ENCODE measurements at regions not wholly inside any gene's neighbourhood (a gene's known extent, or its start where the extent isn't known, plus 50 kb on each side); places are given as distances from the start of the nearest gene placed in this dataset.
"Not testable (repeated sequence)": the region's sequence is repeated elsewhere in the genome, so short reads cannot be mapped to it uniquely, and the experiment has no call there.

GRCh38 chr3:74978684-74979083 is 364.2 kb upstream of the CNTN3 start:
- DNase-seq, result no peak

GRCh38 chr3:74985028-74985904 is 370.8 kb upstream of the CNTN3 start:
- DNase-seq, result not testable (repeated sequence)

- DNase-seq, result no peak
Observed at GRCh38 chr3:74988095-74988494, 373.6 kb upstream of the CNTN3 start.

GRCh38 chr3:74992898-74993297 is 378.4 kb upstream of the CNTN3 start:
- DNase-seq, result no peak

- no peak for DNase-seq
Observed at GRCh38 chr3:75001330-75001729, 386.9 kb upstream of the CNTN3 start.

- DNase-seq, result no peak
Observed at GRCh38 chr3:75012791-75013331, 398.4 kb upstream of the CNTN3 start.

- DNase-seq, result no peak
Observed at GRCh38 chr3:75014008-75014407, 399.5 kb upstream of the CNTN3 start.

- no peak for DNase-seq
Observed at GRCh38 chr3:75015280-75015679, 400.8 kb upstream of the CNTN3 start.

- DNase-seq, result no peak
Observed at GRCh38 chr3:75035146-75035545, 420.7 kb upstream of the CNTN3 start.

GRCh38 chr3:75042941-75043340 is 428.5 kb upstream of the CNTN3 start:
- no peak for DNase-seq

- no peak for DNase-seq
Observed at GRCh38 chr3:75048650-75049049, 434.2 kb upstream of the CNTN3 start.

- DNase-seq, result no peak
Observed at GRCh38 chr3:75049533-75049932, 435.1 kb upstream of the CNTN3 start.

- DNase-seq, result no peak
Observed at GRCh38 chr3:75059120-75059519, 444.7 kb upstream of the CNTN3 start.

GRCh38 chr3:75061806-75062205 is 447.3 kb upstream of the CNTN3 start:
- DNase-seq, result no peak

- DNase-seq, result no peak
Observed at GRCh38 chr3:75075158-75075557, 460.7 kb upstream of the CNTN3 start.

GRCh38 chr3:75076481-75076880 is 462.0 kb upstream of the CNTN3 start:
- DNase-seq, result no peak

GRCh38 chr3:75078290-75078689 is 463.8 kb upstream of the CNTN3 start:
- DNase-seq, result no peak

GRCh38 chr3:75082845-75083244 is 468.4 kb upstream of the CNTN3 start:
- no peak for DNase-seq

GRCh38 chr3:75089841-75090240 is 475.4 kb upstream of the CNTN3 start:
- DNase-seq, result no peak

GRCh38 chr3:75101329-75102147 is 487.1 kb upstream of the CNTN3 start:
- DNase-seq, result no peak

GRCh38 chr3:75110741-75111140 is 496.3 kb upstream of the CNTN3 start:
- DNase-seq, result no peak

- DNase-seq, result no peak
Observed at GRCh38 chr3:75115695-75116094, 501.2 kb upstream of the CNTN3 start.

GRCh38 chr3:75118779-75119178 is 504.3 kb upstream of the CNTN3 start:
- no peak for DNase-seq

- no peak for DNase-seq
Observed at GRCh38 chr3:75126556-75126955, 512.1 kb upstream of the CNTN3 start.

Measured in CD4-positive, alpha-beta T cell treated with Interleukin-21 for 1 hour (primary cell).